ENCODE measurements at regions not wholly inside any gene's neighbourhood (a gene's known extent, or its start where the extent isn't known, plus 50 kb on each side); places are given as distances from the start of the nearest gene placed in this dataset.

DNA sequence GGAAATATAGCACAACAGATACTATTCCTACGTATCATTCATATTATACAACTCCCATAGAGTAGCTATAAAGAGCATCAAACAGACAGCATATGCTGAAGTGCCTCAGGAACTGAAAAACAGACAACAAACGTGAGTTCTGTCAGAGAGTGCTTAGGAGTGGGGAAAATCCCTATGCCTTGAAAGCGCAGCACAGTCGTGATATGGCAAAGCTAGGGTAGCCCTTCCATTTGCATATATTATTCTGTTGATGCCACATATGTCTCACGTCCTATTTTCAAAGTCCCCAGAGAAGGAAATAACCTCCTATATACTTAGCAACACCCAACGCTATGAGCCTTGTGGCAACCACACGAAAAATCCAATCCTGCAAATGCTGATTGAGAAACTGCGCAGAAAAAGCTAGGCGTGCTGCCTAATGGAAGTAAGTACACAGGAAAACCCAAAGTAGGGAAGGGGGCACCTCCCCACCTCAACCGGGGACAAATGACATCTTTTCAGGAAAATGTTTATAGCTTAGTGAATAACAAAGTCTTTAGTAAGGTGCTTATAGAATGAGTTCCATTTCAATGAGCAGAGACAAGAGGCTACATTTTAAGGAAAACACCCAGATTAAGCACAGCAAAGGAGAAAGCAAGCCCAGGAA is 105.1 kb downstream of the MED10 start:
- no peaks in the 10 kb centered on the region for H3K9me3 ChIP-seq (ENCODE audit: severe bottlenecking)
- no peaks in the 10 kb centered on the region for H3K4me1 ChIP-seq (ENCODE audit: insufficient read depth, poor library complexity, severe bottlenecking)
- no peak for TF ChIP-seq CTCF (IDR thresholded peaks at IDR 0.05; ENCODE audit: poor library complexity, severe bottlenecking)
- no peaks in the 10 kb centered on the region for H3K27me3 ChIP-seq (ENCODE audit: insufficient read depth, poor library complexity, severe bottlenecking)
- ATAC-seq (ENCODE audit: low read depth) (no peak), DNase-seq (ENCODE audit: low spot score) (no peak)
- H3K27ac ChIP-seq (ENCODE audit: poor library complexity, severe bottlenecking) = no peak overlapping the region
- H3K4me3 ChIP-seq (ENCODE audit: severe bottlenecking) = no peak overlapping the region
- no peaks in the 10 kb centered on the region for H3K36me3 ChIP-seq (ENCODE audit: low read depth)

DNA sequence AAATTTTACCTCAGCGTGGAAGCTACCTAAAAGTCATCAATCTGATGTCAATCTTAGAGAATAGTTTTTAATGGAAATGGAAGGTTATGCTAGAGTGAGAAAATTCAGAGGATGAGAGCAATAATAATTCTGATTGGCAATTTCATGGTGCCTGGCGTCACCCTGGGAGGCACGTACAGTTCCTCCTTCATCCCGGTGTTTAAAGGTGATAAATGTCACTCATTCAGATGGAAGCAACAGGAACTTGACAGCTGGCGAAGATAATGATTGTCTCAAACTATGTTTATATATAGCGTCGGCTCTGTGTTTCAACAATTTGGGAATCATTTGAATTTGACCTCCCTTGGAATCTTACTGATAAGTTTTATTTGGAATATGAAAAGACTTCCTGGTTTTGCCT is 108.4 kb downstream of the MED10 start:
- Histone ChIP-seq H3K4me3 (ENCODE audit: severe bottlenecking) (no peak overlapping the region), H3K4me1 (ENCODE audit: insufficient read depth, poor library complexity, severe bottlenecking) (no peaks in the 10 kb centered on the region), H3K27me3 (ENCODE audit: insufficient read depth, poor library complexity, severe bottlenecking) (no peaks in the 10 kb centered on the region), H3K27ac (ENCODE audit: poor library complexity, severe bottlenecking) (no peak overlapping the region), H3K36me3 (ENCODE audit: low read depth) (no peaks in the 10 kb centered on the region), H3K9me3 (ENCODE audit: severe bottlenecking) (no peaks in the 10 kb centered on the region)
- no peak for TF ChIP-seq CTCF (IDR thresholded peaks at IDR 0.05; ENCODE audit: poor library complexity, severe bottlenecking)
- DNase-seq (ENCODE audit: low spot score) (no peak), ATAC-seq (ENCODE audit: low read depth) (no peak)

GRCh38 chr5:6266671-6267197 is 111.6 kb downstream of the MED10 start:
- Histone ChIP-seq H3K27me3 (ENCODE audit: insufficient read depth, poor library complexity, severe bottlenecking) (no peaks in the 10 kb centered on the region), H3K9me3 (ENCODE audit: severe bottlenecking) (no peaks in the 10 kb centered on the region), H3K4me3 (ENCODE audit: severe bottlenecking) (no peak overlapping the region), H3K4me1 (ENCODE audit: insufficient read depth, poor library complexity, severe bottlenecking) (peaks cover 11% of the 10 kb centered on the region), H3K36me3 (ENCODE audit: low read depth) (no peaks in the 10 kb centered on the region), H3K27ac (ENCODE audit: poor library complexity, severe bottlenecking) (no peak overlapping the region)
- TF ChIP-seq CTCF (IDR thresholded peaks at IDR 0.05; ENCODE audit: poor library complexity, severe bottlenecking) = no peak
- ATAC-seq (ENCODE audit: low read depth) (no peak), DNase-seq (ENCODE audit: low spot score) (no peak)

DNA sequence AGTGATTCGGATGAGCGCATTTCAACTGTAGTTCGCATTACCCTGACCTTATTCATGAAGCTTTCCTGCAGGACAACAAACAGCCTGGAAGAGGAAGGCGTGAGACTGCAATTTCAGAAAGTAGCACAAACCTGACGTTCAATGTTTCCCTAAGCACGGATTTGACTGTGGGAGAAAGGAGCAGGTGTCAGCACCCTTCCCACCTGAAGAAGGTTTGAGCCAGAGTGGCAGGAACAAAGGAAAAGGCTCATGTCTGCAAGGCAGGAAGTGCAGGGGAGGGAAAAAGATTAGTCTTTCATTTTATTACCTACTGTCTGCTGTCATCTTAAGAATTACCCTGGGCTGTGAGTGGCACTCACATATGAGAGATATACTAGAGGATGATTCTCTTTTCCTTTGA is 114.0 kb downstream of the MED10 start:
- Histone ChIP-seq H3K9me3 (ENCODE audit: severe bottlenecking) (no peaks in the 10 kb centered on the region), H3K27ac (ENCODE audit: poor library complexity, severe bottlenecking) (no peak overlapping the region), H3K36me3 (ENCODE audit: low read depth) (no peaks in the 10 kb centered on the region), H3K27me3 (ENCODE audit: insufficient read depth, poor library complexity, severe bottlenecking) (no peaks in the 10 kb centered on the region), H3K4me3 (ENCODE audit: severe bottlenecking) (no peak overlapping the region), H3K4me1 (ENCODE audit: insufficient read depth, poor library complexity, severe bottlenecking) (peaks cover 25% of the 10 kb centered on the region)
- ATAC-seq (ENCODE audit: low read depth) (no peak), DNase-seq (ENCODE audit: low spot score) (no peak)
- TF ChIP-seq CTCF (IDR thresholded peaks at IDR 0.05; ENCODE audit: poor library complexity, severe bottlenecking) = no peak

GRCh38 chr5:6262651-6263363 is 115.5 kb downstream of the MED10 start:
- H3K27ac ChIP-seq (ENCODE audit: poor library complexity, severe bottlenecking) = peak overlapping the region; percentile 96
- H3K4me1 ChIP-seq (ENCODE audit: insufficient read depth, poor library complexity, severe bottlenecking) = peaks cover 25% of the 10 kb centered on the region
- TF ChIP-seq CTCF (IDR thresholded peaks at IDR 0.05; ENCODE audit: poor library complexity, severe bottlenecking) = no peak
- no peak overlapping the region for H3K4me3 ChIP-seq (ENCODE audit: severe bottlenecking)
- no peaks in the 10 kb centered on the region for H3K27me3 ChIP-seq (ENCODE audit: insufficient read depth, poor library complexity, severe bottlenecking)
- DNase-seq (ENCODE audit: low spot score) = no peak
- no peak for ATAC-seq (ENCODE audit: low read depth)
- no peaks in the 10 kb centered on the region for H3K36me3 ChIP-seq (ENCODE audit: low read depth)
- H3K9me3 ChIP-seq (ENCODE audit: severe bottlenecking) = no peaks in the 10 kb centered on the region
